H1 (cell line): ENCODE measurements at regions not wholly inside any gene's neighbourhood (a gene's known extent, or its start where the extent isn't known, plus 50 kb on each side); places are given as distances from the start of the nearest gene placed in this dataset.

ENCODE experiments used
- ATF2 ChIP-seq: IDR thresholded peaks from 2 replicates; pipeline ENCODE4 v1.6.1; 2012; ENCODE audit warnings: low read length, inconsistent platforms
- CHD7 ChIP-seq: fragments of 300-600 bp; sonication (generic); IDR thresholded peaks from 2 replicates; pipeline ENCODE4 v1.7.1; 2012; ENCODE audit warnings: low read length, moderate library complexity, mild to moderate bottlenecking, inconsistent platforms; ENCODE audit not compliant: insufficient replicate concordance
- GABPA ChIP-seq: IDR thresholded peaks from 2 replicates; pipeline ENCODE4 v1.6.1; 2011; ENCODE audit warnings: mild to moderate bottlenecking, low read length, moderate library complexity, borderline replicate concordance; ENCODE audit not compliant: insufficient read depth
- KDM4A ChIP-seq: IDR thresholded peaks from one replicate; pipeline ENCODE4 v1.7.1; 2012; ENCODE audit warnings: low read depth, mild to moderate bottlenecking, moderate library complexity, low read length, inconsistent platforms; ENCODE audit not compliant: severe bottlenecking
- SIRT6 ChIP-seq: IDR thresholded peaks from one replicate; pipeline ENCODE4 v1.7.1; 2012; ENCODE audit warnings: low read length, inconsistent platforms
- SIX5 ChIP-seq: IDR thresholded peaks from 2 replicates; pipeline ENCODE4 v1.6.1; 2011; ENCODE audit warnings: mild to moderate bottlenecking, low read depth, low read length
- SUZ12 ChIP-seq: fragments of 200-600 bp; sonication (generic); IDR thresholded peaks from 2 replicates; pipeline ENCODE4 v1.6.1; 2012; ENCODE audit warnings: mild to moderate bottlenecking, inconsistent platforms, low read length, moderate library complexity, mixed read lengths
- TAF1 ChIP-seq: IDR thresholded peaks from 2 replicates; pipeline ENCODE4 v1.6.1; 2011; ENCODE audit warnings: mild to moderate bottlenecking, low read depth, low read length
- TAF7 ChIP-seq: optimal IDR thresholded peaks from 2 replicates; pipeline ENCODE3; 2011; ENCODE audit warnings: low read depth, mild to moderate bottlenecking, inconsistent platforms, low read length, moderate library complexity, borderline replicate concordance

DNA sequence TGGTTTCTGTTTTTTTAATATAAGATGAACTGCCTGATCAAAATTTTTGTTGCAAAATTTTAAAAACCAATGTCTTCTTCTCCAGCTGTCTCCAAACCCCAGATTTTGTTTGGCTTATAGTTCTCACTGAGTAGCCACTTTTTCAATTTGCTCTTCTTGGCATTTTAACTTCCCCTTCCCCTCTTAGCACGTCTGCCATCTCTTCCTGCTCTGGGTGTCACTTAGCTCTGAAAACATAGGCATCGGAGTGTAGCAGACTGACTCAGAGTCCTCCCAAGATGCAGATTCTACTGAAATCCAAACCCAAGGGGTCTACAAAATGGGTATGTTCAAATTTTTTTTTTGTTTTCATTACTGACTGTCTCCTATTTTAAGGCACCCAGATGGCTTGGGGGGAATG is 270.3 kb upstream of the KIRREL3 start (continued):
- TF ChIP-seq CHD7 (no peak), GABPA (no peak), SIRT6 (no peak), TAF7 (no peak), SIX5 (no peak), ATF2 (no peak), TAF1 (no peak), SUZ12 (no peak), KDM4A (no peak)
- TF ChIP-seq, all 59 proteins: peak for 0
